ENCODE measurements at regions not wholly inside any gene's neighbourhood (a gene's known extent, or its start where the extent isn't known, plus 50 kb on each side); places are given as distances from the start of the nearest gene placed in this dataset.

DNA sequence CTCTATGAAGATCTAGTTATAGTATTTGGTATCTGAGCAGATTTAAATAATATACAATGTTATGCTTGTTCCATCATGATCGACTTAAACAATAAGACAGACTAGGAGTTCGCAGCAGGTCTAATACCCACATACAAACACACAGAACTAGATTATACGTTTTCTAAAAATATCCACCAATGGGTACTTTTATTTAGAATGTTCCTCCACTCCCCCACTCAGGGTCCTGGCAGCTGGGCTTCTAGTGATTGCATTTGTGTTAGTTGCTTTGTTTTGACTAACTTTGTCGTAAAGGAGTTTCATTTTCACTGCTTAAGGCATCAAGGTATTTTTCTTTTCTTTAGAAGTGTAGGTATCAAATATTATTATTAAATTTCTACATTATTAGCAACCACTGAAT is 91.4 kb downstream of the RPRM start:
- ATAC-seq (no peak), DNase-seq (no peak)
- H3K27me3 Mint-ChIP-seq: peaks cover 3% of the 10 kb centered on the region
- CTCF ChIA-PET: no interaction called here
- H3K4me3 Mint-ChIP-seq: no peak overlapping the region
- H3K36me3 Mint-ChIP-seq (ENCODE audit: low read depth): no peaks in the 10 kb centered on the region
- H3K27ac Mint-ChIP-seq: no peak overlapping the region
- H3K9me3 Mint-ChIP-seq (ENCODE audit: low read depth): peaks cover 2% of the 10 kb centered on the region
- no peaks in the 10 kb centered on the region for H3K4me1 Mint-ChIP-seq
- intact Hi-C loops (cut with DNase I, micrococcal nuclease): no loop called here
- POLR2A ChIA-PET: no interaction called here

DNA sequence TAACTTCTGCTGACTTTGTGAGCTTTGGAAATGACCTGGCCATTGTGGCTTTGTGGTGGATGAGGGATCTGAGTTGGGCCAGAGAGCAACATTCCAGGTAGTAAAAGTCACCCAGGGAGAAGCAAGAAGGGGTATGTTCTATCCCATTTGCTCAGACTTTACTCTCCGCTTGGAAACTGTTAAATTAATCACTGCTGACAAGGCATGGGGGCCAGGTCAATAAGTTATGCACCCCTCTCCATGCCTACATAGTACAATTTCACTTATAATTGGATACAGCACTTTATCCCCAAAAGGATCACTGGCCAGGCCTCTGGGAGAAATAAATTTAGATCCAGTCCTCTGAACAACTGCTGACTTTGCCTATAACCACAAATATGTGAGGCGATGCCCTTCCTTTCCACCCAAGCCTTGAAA is 92.1 kb downstream of the RPRM start:
- Mint-ChIP-seq H3K9me3 (ENCODE audit: low read depth) (peaks cover 2% of the 10 kb centered on the region), H3K4me3 (no peak overlapping the region), H3K27ac (no peak overlapping the region), H3K36me3 (ENCODE audit: low read depth) (no peaks in the 10 kb centered on the region), H3K4me1 (no peaks in the 10 kb centered on the region), H3K27me3 (peaks cover 3% of the 10 kb centered on the region)
- ATAC-seq: no peak
- no peak for DNase-seq
- ChIA-PET CTCF (no interaction called here), POLR2A (no interaction called here)
- intact Hi-C loops (cut with DNase I, micrococcal nuclease): no loop called here

DNA sequence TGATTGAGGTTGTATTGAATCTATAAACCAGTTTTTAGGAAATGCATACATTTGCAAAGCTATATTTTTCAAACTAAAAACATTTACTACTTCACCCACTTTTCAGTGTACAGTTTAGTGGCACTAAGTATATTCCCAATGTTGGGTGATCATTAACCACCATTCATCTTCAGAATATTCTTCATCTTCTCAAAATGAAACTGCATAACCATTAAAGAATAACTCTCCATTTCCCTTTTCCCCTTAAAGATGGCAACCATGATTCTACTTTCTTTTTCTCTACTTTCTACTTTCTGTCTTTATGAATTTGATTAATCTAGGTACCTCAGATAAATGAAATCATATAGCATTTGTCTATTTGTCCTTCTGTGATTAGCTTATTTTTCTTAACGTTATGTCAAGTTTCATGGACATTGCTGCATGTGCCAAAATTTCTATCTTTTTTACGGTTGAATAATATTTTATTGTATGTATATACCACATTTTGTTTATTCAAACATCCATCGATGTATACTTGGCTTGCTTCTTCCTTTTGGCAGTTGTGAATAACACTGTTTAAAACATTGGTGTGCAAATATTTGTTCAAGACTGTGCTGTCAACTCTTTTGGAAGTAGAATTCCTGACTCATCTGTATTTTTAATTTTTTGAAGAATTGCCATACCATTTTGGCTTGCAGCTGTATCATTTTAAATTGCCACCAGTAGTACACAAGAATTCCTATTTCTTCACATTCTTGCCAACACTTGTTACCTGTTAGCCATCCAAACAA is 104.9 kb downstream of the RPRM start:
- CTCF ChIA-PET: no interaction called here
- Mint-ChIP-seq H3K9me3 (ENCODE audit: low read depth) (peaks cover 2% of the 10 kb centered on the region), H3K4me1 (no peaks in the 10 kb centered on the region), H3K27me3 (no peaks in the 10 kb centered on the region), H3K4me3 (no peak overlapping the region), H3K27ac (no peak overlapping the region), H3K36me3 (ENCODE audit: low read depth) (no peaks in the 10 kb centered on the region)
- intact Hi-C loops (cut with DNase I, micrococcal nuclease): no loop called here
- ATAC-seq (no peak), DNase-seq (no peak)
- POLR2A ChIA-PET: no interaction called here

DNA sequence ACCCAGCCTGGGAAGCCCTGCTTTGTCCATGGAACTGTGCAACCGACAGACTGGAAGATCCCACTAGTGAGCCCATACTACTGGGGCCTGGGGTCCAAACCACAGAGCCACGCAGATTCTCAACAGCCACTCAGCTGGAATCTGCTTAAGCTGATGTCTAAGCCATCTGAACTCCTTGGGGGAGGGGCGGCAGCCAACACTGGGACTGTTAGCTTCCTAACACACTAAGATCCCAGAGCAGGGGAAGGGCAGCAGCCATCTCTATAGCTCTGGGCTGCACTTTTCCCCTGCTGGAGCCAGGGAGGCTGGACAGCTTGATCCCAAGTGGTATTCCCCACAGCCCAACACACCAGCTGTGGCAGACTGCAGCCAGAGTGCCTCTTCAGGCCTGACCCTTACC is 118.3 kb downstream of the RPRM start:
- ATAC-seq: no peak
- Mint-ChIP-seq H3K27me3 (no peaks in the 10 kb centered on the region), H3K27ac (no peak overlapping the region), H3K36me3 (ENCODE audit: low read depth) (no peaks in the 10 kb centered on the region), H3K4me1 (no peaks in the 10 kb centered on the region), H3K9me3 (ENCODE audit: low read depth) (peaks cover 2% of the 10 kb centered on the region), H3K4me3 (no peak overlapping the region)
- ChIA-PET CTCF (no interaction called here), POLR2A (no interaction called here)
- intact Hi-C loops (cut with DNase I, micrococcal nuclease): no loop called here
- no peak for DNase-seq

DNA sequence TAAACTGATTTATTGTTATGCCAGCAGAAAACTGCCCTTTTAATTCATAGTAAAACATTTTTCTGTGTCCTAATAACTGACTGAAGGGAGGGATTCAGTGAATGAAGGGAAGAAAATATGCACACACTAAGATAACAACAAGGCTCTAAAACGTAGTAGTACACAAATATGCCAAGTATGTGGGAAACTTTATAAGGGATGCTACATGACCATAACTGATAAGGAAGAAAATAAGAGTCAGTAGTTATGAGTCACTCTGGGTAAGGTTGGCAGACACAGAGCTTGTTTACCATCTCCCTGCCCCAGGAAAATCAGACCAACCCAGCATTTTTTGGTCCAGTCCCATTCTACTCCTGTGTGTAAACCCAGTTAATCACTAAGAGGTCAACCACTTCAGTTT is 124.2 kb downstream of the RPRM start:
- H3K36me3 Mint-ChIP-seq (ENCODE audit: low read depth): no peaks in the 10 kb centered on the region
- CTCF ChIA-PET: no interaction called here
- H3K9me3 Mint-ChIP-seq (ENCODE audit: low read depth): peaks cover 5% of the 10 kb centered on the region
- intact Hi-C loops (cut with DNase I, micrococcal nuclease): no loop called here
- H3K27ac Mint-ChIP-seq: no peak overlapping the region
- POLR2A ChIA-PET: no interaction called here
- no peak overlapping the region for H3K4me3 Mint-ChIP-seq
- no peaks in the 10 kb centered on the region for H3K27me3 Mint-ChIP-seq
- DNase-seq (no peak), ATAC-seq (no peak)
- H3K4me1 Mint-ChIP-seq: no peaks in the 10 kb centered on the region

DNA sequence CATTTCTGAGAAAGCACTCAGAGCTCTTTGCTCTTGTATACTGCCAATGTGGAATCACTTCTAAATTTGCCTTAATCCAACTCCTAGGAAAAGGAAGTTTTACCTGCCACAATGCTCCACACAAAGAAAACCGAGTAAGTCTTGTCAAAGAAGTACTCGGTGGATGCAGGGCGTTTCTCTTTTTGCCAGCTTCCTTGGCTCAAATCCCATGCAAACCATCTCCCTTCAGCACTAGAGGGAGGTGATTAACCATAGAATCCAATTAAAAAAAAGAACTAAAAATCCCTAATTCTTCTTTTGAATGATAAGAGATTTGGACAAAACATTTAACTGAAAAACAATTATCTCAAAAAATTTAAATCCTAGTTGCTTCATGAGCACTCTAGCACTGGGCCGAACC is 129.0 kb downstream of the RPRM start:
- H3K9me3 Mint-ChIP-seq (ENCODE audit: low read depth): peaks cover 5% of the 10 kb centered on the region
- H3K4me1 Mint-ChIP-seq: no peaks in the 10 kb centered on the region
- ChIA-PET POLR2A (no interaction called here), CTCF (no interaction called here)
- no peak overlapping the region for H3K27ac Mint-ChIP-seq
- DNase-seq (no peak), ATAC-seq (no peak)
- H3K27me3 Mint-ChIP-seq: no peaks in the 10 kb centered on the region
- H3K36me3 Mint-ChIP-seq (ENCODE audit: low read depth): no peaks in the 10 kb centered on the region
- H3K4me3 Mint-ChIP-seq: no peak overlapping the region
- intact Hi-C loops (cut with DNase I, micrococcal nuclease): no loop called here

DNA sequence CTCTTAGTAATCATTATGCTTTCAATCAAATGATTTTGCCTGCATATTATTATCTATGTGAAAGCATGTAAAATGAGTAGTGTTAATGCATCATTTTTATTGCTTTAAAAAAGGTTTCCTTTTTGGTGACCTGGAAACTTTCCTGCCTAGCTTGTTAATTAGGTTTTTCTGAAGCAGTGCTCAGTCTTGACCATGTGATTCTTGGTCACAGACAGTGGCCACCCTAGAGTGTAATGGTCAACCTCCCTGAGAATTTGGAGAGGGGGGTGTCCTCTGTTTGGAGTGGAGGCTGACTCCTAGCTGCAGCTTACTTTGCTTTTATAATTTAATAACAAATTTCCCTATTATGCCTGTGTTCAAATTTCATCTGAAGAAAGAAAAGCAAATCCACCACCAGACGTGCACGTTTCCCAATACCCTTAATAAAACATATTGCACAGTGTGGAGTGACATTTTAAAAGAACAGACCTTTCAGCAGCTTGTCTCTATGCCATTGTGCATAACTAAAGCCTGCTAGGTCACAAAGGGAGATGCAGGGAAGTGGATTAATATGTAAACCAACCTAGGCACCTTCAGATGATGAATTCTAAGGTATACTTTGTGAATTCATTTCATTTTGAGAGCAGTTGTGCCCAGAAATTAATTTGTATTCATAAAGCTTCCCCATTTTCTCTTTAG is 130.6 kb downstream of the RPRM start:
- Mint-ChIP-seq H3K4me1 (no peaks in the 10 kb centered on the region), H3K27me3 (no peaks in the 10 kb centered on the region), H3K36me3 (ENCODE audit: low read depth) (no peaks in the 10 kb centered on the region), H3K27ac (no peak overlapping the region), H3K4me3 (no peak overlapping the region), H3K9me3 (ENCODE audit: low read depth) (peaks cover 5% of the 10 kb centered on the region)
- DNase-seq (no peak), ATAC-seq (no peak)
- ChIA-PET POLR2A (no interaction called here), CTCF (no interaction called here)
- intact Hi-C loops (cut with DNase I, micrococcal nuclease): no loop called here

DNA sequence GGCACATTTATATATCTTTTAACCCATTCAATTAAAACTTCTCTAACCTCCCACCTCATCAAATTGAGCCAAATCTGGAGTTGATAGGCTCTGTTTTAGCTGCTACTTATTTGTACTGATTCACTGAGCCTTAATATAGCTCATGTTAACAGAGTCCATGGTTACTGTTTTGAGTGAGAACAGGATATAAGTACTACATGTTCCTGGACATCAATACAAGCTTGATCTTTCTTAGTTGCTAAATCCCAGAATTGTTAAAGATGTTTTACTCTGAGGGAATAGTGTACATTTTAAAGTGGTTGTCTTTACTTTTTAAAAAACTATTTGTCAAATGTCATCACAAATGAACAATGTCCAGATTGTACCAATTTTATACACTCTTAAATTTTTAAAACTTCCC is 157.7 kb downstream of the RPRM start:
- H3K4me1 Mint-ChIP-seq: no peaks in the 10 kb centered on the region
- no peak for ATAC-seq
- peaks cover 2% of the 10 kb centered on the region for H3K9me3 Mint-ChIP-seq (ENCODE audit: low read depth)
- no peak overlapping the region for H3K27ac Mint-ChIP-seq
- no peak for DNase-seq
- no peaks in the 10 kb centered on the region for H3K27me3 Mint-ChIP-seq
- intact Hi-C loops (cut with DNase I, micrococcal nuclease): no loop called here
- no peaks in the 10 kb centered on the region for H3K36me3 Mint-ChIP-seq (ENCODE audit: low read depth)
- ChIA-PET CTCF (no interaction called here), POLR2A (no interaction called here)
- no peak overlapping the region for H3K4me3 Mint-ChIP-seq

DNA sequence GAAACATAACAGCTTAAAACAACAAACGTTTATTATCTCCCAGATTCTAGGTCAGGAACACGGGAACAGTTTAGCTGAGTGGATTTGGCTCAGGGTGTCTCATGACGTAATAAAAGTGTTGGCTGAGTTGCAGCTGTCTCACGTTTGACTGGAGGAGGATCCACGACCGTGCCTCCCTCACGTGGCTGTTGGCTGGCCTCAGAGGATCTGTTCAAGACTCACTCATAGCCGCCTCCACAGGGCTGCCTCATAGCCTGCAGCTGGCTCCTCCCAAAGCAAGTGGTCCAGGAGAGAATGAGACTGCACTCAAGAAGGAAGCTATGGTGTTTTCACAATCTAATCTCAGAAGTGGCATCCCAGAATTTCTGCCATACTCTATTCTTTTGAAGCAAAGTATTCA is 167.1 kb downstream of the RPRM start:
- Mint-ChIP-seq H3K36me3 (ENCODE audit: low read depth) (no peaks in the 10 kb centered on the region), H3K4me3 (no peak overlapping the region), H3K4me1 (no peaks in the 10 kb centered on the region), H3K9me3 (ENCODE audit: low read depth) (peaks cover 4% of the 10 kb centered on the region), H3K27me3 (no peaks in the 10 kb centered on the region), H3K27ac (no peak overlapping the region)
- ChIA-PET POLR2A (no interaction called here), CTCF (no interaction called here)
- DNase-seq: no peak
- ATAC-seq: no peak
- intact Hi-C loops (cut with DNase I, micrococcal nuclease): no loop called here

DNA sequence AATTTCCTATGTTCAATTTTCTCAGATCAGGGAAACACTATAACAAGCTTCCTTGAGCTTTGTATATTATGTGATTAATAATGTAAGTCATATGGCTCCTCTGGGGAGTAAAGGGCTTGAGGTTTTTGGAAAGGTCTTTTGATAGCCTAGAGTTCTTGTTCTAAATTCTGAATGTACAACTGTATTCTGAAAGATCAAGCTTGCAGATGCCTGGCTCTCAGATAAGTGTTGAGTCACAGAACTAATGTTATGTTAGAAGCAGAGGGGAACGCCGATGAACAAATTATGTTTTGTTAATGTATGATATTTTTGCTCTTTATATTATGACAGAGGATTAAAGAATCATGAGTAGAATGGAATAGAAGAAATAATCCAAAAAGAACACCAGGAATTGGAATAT is 170.1 kb downstream of the RPRM start:
- no peak overlapping the region for H3K4me3 Mint-ChIP-seq
- no peaks in the 10 kb centered on the region for H3K27me3 Mint-ChIP-seq
- intact Hi-C loops (cut with DNase I, micrococcal nuclease): no loop called here
- H3K36me3 Mint-ChIP-seq (ENCODE audit: low read depth): no peaks in the 10 kb centered on the region
- no peak overlapping the region for H3K27ac Mint-ChIP-seq
- H3K9me3 Mint-ChIP-seq (ENCODE audit: low read depth): peaks cover 1% of the 10 kb centered on the region
- POLR2A ChIA-PET: no interaction called here
- no peaks in the 10 kb centered on the region for H3K4me1 Mint-ChIP-seq
- CTCF ChIA-PET: no interaction called here
- no peak for ATAC-seq
- no peak for DNase-seq

DNA sequence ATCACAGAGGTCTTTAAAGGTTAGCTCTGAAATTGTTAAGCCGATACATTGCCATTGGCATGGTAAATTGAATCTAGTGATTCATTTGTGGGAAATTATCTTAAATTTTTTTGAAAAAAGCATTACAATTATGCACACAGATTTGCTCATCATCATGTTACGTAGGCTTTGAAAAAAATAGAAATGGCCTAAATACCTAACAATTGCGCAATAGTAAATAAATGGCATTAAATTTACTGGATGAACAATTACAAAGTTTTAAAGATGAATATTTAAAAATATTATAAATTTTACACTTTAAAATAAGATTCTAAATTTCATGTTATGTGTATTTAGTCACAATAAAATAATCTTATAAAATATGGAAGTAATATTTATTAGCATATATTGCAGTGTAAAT is 171.3 kb downstream of the RPRM start:
- CTCF ChIA-PET: interaction anchor here (0.6 kb wide), 1 partner anchor 569 kb away, joined by 4 read pairs; no protein-coding TSS in a partner anchor
- H3K4me1 Mint-ChIP-seq: no peaks in the 10 kb centered on the region
- no peak overlapping the region for H3K4me3 Mint-ChIP-seq
- no peak for ATAC-seq
- no peak overlapping the region for H3K27ac Mint-ChIP-seq
- no peaks in the 10 kb centered on the region for H3K27me3 Mint-ChIP-seq
- no peak for DNase-seq
- H3K9me3 Mint-ChIP-seq (ENCODE audit: low read depth): peaks cover 1% of the 10 kb centered on the region
- POLR2A ChIA-PET: no interaction called here
- no peaks in the 10 kb centered on the region for H3K36me3 Mint-ChIP-seq (ENCODE audit: low read depth)
- intact Hi-C loops (cut with DNase I, micrococcal nuclease): no loop called here

DNA sequence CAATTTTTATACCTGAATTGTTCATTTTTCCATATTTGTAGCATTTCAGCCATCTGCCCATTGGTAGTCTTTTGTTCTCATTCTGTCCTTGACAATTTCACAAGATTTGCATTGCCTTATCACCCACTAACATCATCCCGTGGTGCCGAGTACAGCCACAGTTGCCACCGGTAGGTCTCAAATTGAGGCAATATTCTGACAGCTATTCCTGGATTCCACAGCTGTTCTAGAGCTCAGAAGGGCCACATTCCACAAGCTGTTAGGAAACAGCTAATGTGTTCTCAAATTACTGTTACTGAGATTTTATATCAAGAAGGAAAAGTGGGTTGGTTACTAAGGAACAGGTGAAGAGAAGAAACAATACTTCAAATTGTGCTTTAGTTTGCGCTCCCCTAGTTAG is 178.8 kb downstream of the RPRM start:
- Mint-ChIP-seq H3K4me1 (no peaks in the 10 kb centered on the region), H3K27ac (no peak overlapping the region), H3K4me3 (no peak overlapping the region), H3K36me3 (ENCODE audit: low read depth) (no peaks in the 10 kb centered on the region), H3K27me3 (no peaks in the 10 kb centered on the region), H3K9me3 (ENCODE audit: low read depth) (no peaks in the 10 kb centered on the region)
- ATAC-seq: no peak
- no peak for DNase-seq
- ChIA-PET POLR2A (no interaction called here), CTCF (no interaction called here)
- intact Hi-C loops (cut with DNase I, micrococcal nuclease): no loop called here

All from activated CD4-positive, alpha-beta T cell treated with anti-CD3 and anti-CD28 coated beads for 36 hours (primary cell).